H1 (cell line): ENCODE measurements at regions not wholly inside any gene's neighbourhood (a gene's known extent, or its start where the extent isn't known, plus 50 kb on each side); places are given as distances from the start of the nearest gene placed in this dataset.

Experiments
- CTCF ChIA-PET: fragments of 300-600 bp; sonication (Branson Sonifier 250); formaldehyde crosslinking; loops from one replicate; lab custom pipeline; 2021; ENCODE audit not compliant: partially characterized antibody; lab: Charles Lee
- POLR2A ChIA-PET: fragments of 300-600 bp; sonication (Branson Sonifier 250); formaldehyde crosslinking; loops from one replicate; lab custom pipeline; 2021; ENCODE audit warnings: inconsistent platforms; ENCODE audit not compliant: partially characterized antibody; lab: Charles Lee
- DNase-seq, 2 experiments: peaks; one replicate each; pipeline versions ENCODE4 v3.0.0 to v3.0.0-alpha.2; 2010 to 2022; ENCODE audit warnings: low spot score in 2 of 2, low read depth in 1 of 2, mixed read lengths in 1 of 2
- FAIRE-seq: peaks from 2 replicates; lab custom pipeline; 2011; peaks lifted over from hg19 to GRCh38; lab: Jason Lieb, UNC
- H2AFZ ChIP-seq: 2 replicates; pipeline ENCODE4 v1.8.1; 2012; ENCODE audit warnings: low read length, inconsistent platforms
- H2AK5ac ChIP-seq: 2 replicates; pipeline ENCODE4 v1.6.1; 2013; ENCODE audit warnings: low read depth, low read length
- H2BK120ac ChIP-seq: replicated peaks from 2 replicates; pipeline ENCODE3; 2013; ENCODE audit warnings: low read depth, low read length, inconsistent platforms
- H2BK12ac ChIP-seq: 2 replicates; pipeline ENCODE4 v1.6.1; 2013; ENCODE audit warnings: low read depth, low read length
- H2BK15ac ChIP-seq: 2 replicates; pipeline ENCODE4 v1.6.1; 2013; ENCODE audit warnings: low read length
- H2BK20ac ChIP-seq: 2 replicates; pipeline ENCODE4 v1.6.1; 2013; ENCODE audit warnings: low read length
- H2BK5ac ChIP-seq: 2 replicates; pipeline ENCODE4 v1.6.1; 2013; ENCODE audit warnings: low read depth, low read length
- H3K14ac ChIP-seq: 2 replicates; pipeline ENCODE4 v1.6.1; 2013; ENCODE audit warnings: inconsistent platforms; ENCODE audit not compliant: insufficient read length
- H3K18ac ChIP-seq: 2 replicates; pipeline ENCODE4 v1.6.1; 2013; ENCODE audit warnings: low read length; ENCODE audit errors: extremely low read depth
- H3K23ac ChIP-seq: 2 replicates; pipeline ENCODE4 v1.6.1; 2013; ENCODE audit warnings: inconsistent platforms; ENCODE audit not compliant: insufficient read length
- H3K23me2 ChIP-seq: 2 replicates; pipeline ENCODE4 v1.6.1; 2013; ENCODE audit warnings: low read depth, low read length
- H3K27ac ChIP-seq: 2 replicates; pipeline ENCODE4 v1.6.1; 2011; ENCODE audit warnings: low read depth, low read length, inconsistent platforms
- H3K27me3 ChIP-seq, 4 experiments: replicated peaks in 1 of 4; 1 replicate in 1 of 4; 2 replicates in 3 of 4; pipeline versions ENCODE4 v1.6.1 to v1.8.1; 2011 to 2013; ENCODE audit warnings: low read length in 3 of 4, mild to moderate bottlenecking in 3 of 4, inconsistent platforms in 2 of 4, mixed read lengths in 2 of 4, moderate library complexity in 1 of 4; ENCODE audit not compliant: control insufficient read depth in 3 of 4, insufficient read depth in 3 of 4; ENCODE audit errors: extremely low read depth in 1 of 4
- H3K36me3 ChIP-seq, 4 experiments: 2 replicates each; pipeline versions ENCODE4 v1.6.1 to v1.8.1; 2011 to 2013; ENCODE audit warnings: mild to moderate bottlenecking in 4 of 4, low read length in 3 of 4, moderate library complexity in 2 of 4, control low read depth in 1 of 4, inconsistent platforms in 1 of 4; ENCODE audit not compliant: insufficient read depth in 4 of 4, control insufficient read depth in 2 of 4
- H3K4ac ChIP-seq: replicated peaks from 2 replicates; pipeline ENCODE3; 2013; ENCODE audit warnings: low read length, low read depth, mixed read lengths, inconsistent platforms; ENCODE audit not compliant: insufficient read length
- H3K4me1 ChIP-seq, 4 experiments: replicated peaks in 1 of 4; 1 replicate in 1 of 4; 2 replicates in 3 of 4; pipeline versions ENCODE4 v1.6.1 to v1.8.1; 2011 to 2013; ENCODE audit warnings: low read length in 3 of 4, inconsistent platforms in 2 of 4, mixed read lengths in 1 of 4; ENCODE audit not compliant: insufficient read depth in 4 of 4, control insufficient read depth in 3 of 4
- H3K4me2 ChIP-seq, 2 experiments: 2 replicates each; pipeline versions ENCODE4 v1.6.1 to v1.8.1; 2011 to 2013; ENCODE audit warnings: low read depth in 2 of 2, low read length in 2 of 2, control low read depth in 1 of 2, inconsistent platforms in 1 of 2, mild to moderate bottlenecking in 1 of 2; ENCODE audit not compliant: insufficient read depth in 1 of 2
- H3K4me3 ChIP-seq, 4 experiments: fragments of 200-600, 300-600 bp in 1 of 4; sonication (generic), shearing (Covaris generic), sonication (Bioruptor Twin) in 1 of 4; 2 replicates each; pipeline versions ENCODE4 v1.5.1 to v1.8.1; 2011 to 2016; ENCODE audit warnings: low read length in 4 of 4, low read depth in 3 of 4, control low read depth in 2 of 4, inconsistent platforms in 2 of 4, mild to moderate bottlenecking in 2 of 4, mixed read lengths in 1 of 4, moderate library complexity in 1 of 4; ENCODE audit not compliant: insufficient read depth in 2 of 4; ENCODE audit errors: extremely low read depth in 1 of 4
- H3K56ac ChIP-seq: replicated peaks from 2 replicates; pipeline ENCODE3; 2013; ENCODE audit warnings: low read depth, mild to moderate bottlenecking, mixed read lengths, low read length, inconsistent platforms; ENCODE audit not compliant: insufficient read length
- H3K79me1 ChIP-seq: 2 replicates; pipeline ENCODE4 v1.6.1; 2013; ENCODE audit warnings: low read depth, low read length, control low read depth
- H3K79me2 ChIP-seq, 2 experiments: 2 replicates each; pipeline versions ENCODE4 v1.6.1 to v1.8.1; 2012 to 2013; ENCODE audit warnings: low read length in 2 of 2, mild to moderate bottlenecking in 2 of 2, inconsistent platforms in 1 of 2; ENCODE audit not compliant: insufficient read depth in 2 of 2, control insufficient read depth in 1 of 2
- H3K9ac ChIP-seq, 4 experiments: replicated peaks in 1 of 4; 1 replicate in 1 of 4; 2 replicates in 3 of 4; pipeline versions ENCODE4 v1.6.1 to v1.8.1; 2011 to 2013; ENCODE audit warnings: low read depth in 3 of 4, low read length in 3 of 4, control low read depth in 2 of 4, mild to moderate bottlenecking in 2 of 4, moderate library complexity in 2 of 4, inconsistent platforms in 1 of 4; ENCODE audit errors: extremely low read depth in 1 of 4
- H3K9me3 ChIP-seq, 2 experiments: 2 replicates each; pipeline versions ENCODE4 v1.6.1 to v1.8.1; 2012 to 2013; ENCODE audit warnings: mild to moderate bottlenecking in 2 of 2, moderate library complexity in 2 of 2, control low read depth in 1 of 2, inconsistent platforms in 1 of 2, low read depth in 1 of 2, low read length in 1 of 2, mixed read lengths in 1 of 2; ENCODE audit not compliant: insufficient read depth in 2 of 2
- H4K20me1 ChIP-seq, 2 experiments: replicated peaks in 1 of 2; 2 replicates each; pipeline versions ENCODE3 to v1.8.1; 2011 to 2013; ENCODE audit warnings: inconsistent platforms in 2 of 2, low read length in 2 of 2, mild to moderate bottlenecking in 1 of 2; ENCODE audit not compliant: insufficient read depth in 2 of 2, control insufficient read depth in 1 of 2
- H4K5ac ChIP-seq: 2 replicates; pipeline ENCODE4 v1.6.1; 2013; ENCODE audit warnings: low read length, low read depth, mixed read lengths, inconsistent platforms; ENCODE audit not compliant: insufficient read length
- H4K8ac ChIP-seq: 2 replicates; pipeline ENCODE4 v1.8.0; 2013; ENCODE audit warnings: mild to moderate bottlenecking, moderate library complexity, low read length, inconsistent platforms; ENCODE audit not compliant: insufficient read depth; ENCODE audit errors: extremely low read depth
- H4K91ac ChIP-seq: replicated peaks from 2 replicates; pipeline ENCODE3; 2013; ENCODE audit warnings: low read length, mixed read lengths, inconsistent platforms; ENCODE audit not compliant: insufficient read length
- BCL11A ChIP-seq, 2 experiments: IDR thresholded peaks; one replicate each; pipeline ENCODE4 v1.6.1; 2011; ENCODE audit warnings: low read depth in 2 of 2, low read length in 2 of 2, mild to moderate bottlenecking in 2 of 2
- BRCA1 ChIP-seq: IDR thresholded peaks from 2 replicates; pipeline ENCODE4 v1.6.1; 2012; ENCODE audit warnings: low read depth, low read length, improper control_type of control experiment
- CHD1 ChIP-seq: IDR thresholded peaks from 2 replicates; pipeline ENCODE4 v1.6.1; 2012; ENCODE audit warnings: low read depth, low read length, improper control_type of control experiment
- CHD2 ChIP-seq: IDR thresholded peaks from 2 replicates; pipeline ENCODE4 v1.6.1; 2012; ENCODE audit warnings: low read length, improper control_type of control experiment
- GTF2F1 ChIP-seq: IDR thresholded peaks from 2 replicates; pipeline ENCODE4 v1.6.1; 2012; ENCODE audit warnings: low read depth, low read length, improper control_type of control experiment, borderline replicate concordance
- JUN ChIP-seq: IDR thresholded peaks from 2 replicates; pipeline ENCODE4 v1.6.1; 2011; ENCODE audit warnings: low read depth, mild to moderate bottlenecking, improper control_type of control experiment, low read length
- KDM5A ChIP-seq: fragments of 200-600 bp; IDR thresholded peaks from 2 replicates; pipeline ENCODE4 v1.7.1; 2012; ENCODE audit warnings: mild to moderate bottlenecking, low read length, inconsistent platforms, mixed read lengths
- RAD21 ChIP-seq, 2 experiments: IDR thresholded peaks in 1 of 2; conservative IDR thresholded peaks in 1 of 2; 2 replicates each; pipeline ENCODE4 v1.6.1; 2011; ENCODE audit warnings: low read depth in 2 of 2, low read length in 2 of 2, improper control_type of control experiment in 1 of 2, inconsistent platforms in 1 of 2, mild to moderate bottlenecking in 1 of 2, moderate library complexity in 1 of 2
- SP2 ChIP-seq: IDR thresholded peaks from 2 replicates; pipeline ENCODE4 v1.6.1; 2012; ENCODE audit warnings: mild to moderate bottlenecking, low read length, inconsistent platforms
- SRF ChIP-seq: IDR thresholded peaks from 2 replicates; pipeline ENCODE4 v1.6.1; 2011; ENCODE audit warnings: mild to moderate bottlenecking, low read depth, low read length, moderate library complexity
- TAF7 ChIP-seq: optimal IDR thresholded peaks from 2 replicates; pipeline ENCODE3; 2011; ENCODE audit warnings: low read depth, mild to moderate bottlenecking, inconsistent platforms, low read length, moderate library complexity, borderline replicate concordance
- TEAD4 ChIP-seq: IDR thresholded peaks from 2 replicates; pipeline ENCODE4 v1.6.1; 2012; ENCODE audit warnings: low read depth, low read length, inconsistent platforms, mixed read lengths
- USF2 ChIP-seq: IDR thresholded peaks from 2 replicates; pipeline ENCODE4 v1.6.1; 2011; ENCODE audit warnings: low read length, improper control_type of control experiment
- TF ChIP-seq, protein P1 (sequence below): IDR thresholded peaks from 2 replicates; pipeline ENCODE4 v1.6.1; 2011; ENCODE audit warnings: low read depth, mild to moderate bottlenecking, low read length; ENCODE audit not compliant: insufficient read depth

DNA sequence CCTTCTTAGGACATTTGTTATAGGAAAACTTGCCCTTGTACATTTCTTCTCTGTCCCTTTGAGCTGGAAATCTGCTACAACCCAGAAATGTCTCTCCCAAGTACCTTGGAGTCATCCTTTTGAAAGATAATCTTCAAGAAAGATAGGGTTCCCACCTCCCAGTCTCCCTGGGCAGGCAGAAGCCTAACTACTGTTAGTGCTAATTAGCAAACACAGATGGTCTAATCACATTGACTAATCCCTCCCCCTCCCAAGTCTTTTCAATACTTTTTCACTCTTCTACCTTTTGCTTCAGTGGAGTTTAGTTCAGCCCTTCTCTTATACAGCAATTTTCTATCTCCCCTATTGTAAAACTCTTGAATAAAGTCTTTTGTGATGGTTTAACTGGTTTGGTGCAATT, 129.8 kb upstream of the PPFIA2 start:
- H3K79me2 ChIP-seq, result no peaks in the 10 kb centered on the region
- no peak overlapping the region for H3K23ac ChIP-seq
- H3K4ac ChIP-seq, result no peak overlapping the region
- no peak overlapping the region for H3K14ac ChIP-seq
- no peak overlapping the region for H3K4me3 ChIP-seq
- no peak overlapping the region for H3K4me2 ChIP-seq
- H2BK20ac ChIP-seq, result no peak overlapping the region
- H4K8ac ChIP-seq, result no peak overlapping the region
- H2BK120ac ChIP-seq, result no peak overlapping the region
- H3K4me1 ChIP-seq, result peaks cover 0 to 4% (median 0%) of the 10 kb centered on the region in 4 experiments; a peak in 1 of 7 replicates
- H3K56ac ChIP-seq, result no peak overlapping the region
- H3K9me3 ChIP-seq, result no peaks in the 10 kb centered on the region; a peak in 1 of 4 replicates
- H3K18ac ChIP-seq, result no peak overlapping the region
- H3K9ac ChIP-seq, result no peak overlapping the region
- no peak overlapping the region for H2AK5ac ChIP-seq
- ChIA-PET POLR2A (no interaction called here), CTCF (interaction anchor here (0.6 kb wide), 1 partner anchor 130 kb away, joined by 3 read pairs; the partner anchor contains the start of gene PPFIA2)
- H3K27me3 ChIP-seq, result no peaks in the 10 kb centered on the region
- no peak overlapping the region for H4K5ac ChIP-seq
- no peak for FAIRE-seq
- no peak overlapping the region for H4K91ac ChIP-seq
- DNase-seq, result no peak
- no peaks in the 10 kb centered on the region for H3K36me3 ChIP-seq
- no peak for TF ChIP-seq BRCA1
- TF ChIP-seq RAD21 (IDR thresholded peaks at IDR 0.05 in 1 of 2, conservative IDR thresholded peaks at IDR 0.05 in 1 of 2; ENCODE audit: low read depth in 2 of 2, low read length in 2 of 2), result no peak
- no peak for TF ChIP-seq SRF
- TF ChIP-seq JUN, result no peak
- TF ChIP-seq CHD2, result no peak
- TF ChIP-seq, protein P1, sequence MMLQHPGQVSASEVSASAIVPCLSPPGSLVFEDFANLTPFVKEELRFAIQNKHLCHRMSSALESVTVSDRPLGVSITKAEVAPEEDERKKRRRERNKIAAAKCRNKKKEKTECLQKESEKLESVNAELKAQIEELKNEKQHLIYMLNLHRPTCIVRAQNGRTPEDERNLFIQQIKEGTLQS, result no peak
- TF ChIP-seq SP2, result no peak
- no peak for TF ChIP-seq BCL11A (IDR thresholded peaks at IDR 0.05; ENCODE audit: low read depth in 2 of 2, low read length in 2 of 2)
- TF ChIP-seq GTF2F1, result no peak
- no peak for TF ChIP-seq CHD1
- TF ChIP-seq TAF7, result no peak
- no peak for TF ChIP-seq TEAD4
- TF ChIP-seq KDM5A, result no peak
- no peak for TF ChIP-seq USF2
- no peak overlapping the region for H2BK5ac ChIP-seq
- no peak overlapping the region for H2AFZ ChIP-seq
- H2BK15ac ChIP-seq, result no peak overlapping the region
- no peaks in the 10 kb centered on the region for H3K79me1 ChIP-seq
- no peaks in the 10 kb centered on the region for H4K20me1 ChIP-seq
- H3K23me2 ChIP-seq, result no peaks in the 10 kb centered on the region
- H2BK12ac ChIP-seq, result no peak overlapping the region
- no peak overlapping the region for H3K27ac ChIP-seq
